ENCODE measurements at regions not wholly inside any gene's neighbourhood (a gene's known extent, or its start where the extent isn't known, plus 50 kb on each side); places are given as distances from the start of the nearest gene placed in this dataset.
"Not testable (repeated sequence)": the region's sequence is repeated elsewhere in the genome, so short reads cannot be mapped to it uniquely, and the experiment has no call there.

DNA sequence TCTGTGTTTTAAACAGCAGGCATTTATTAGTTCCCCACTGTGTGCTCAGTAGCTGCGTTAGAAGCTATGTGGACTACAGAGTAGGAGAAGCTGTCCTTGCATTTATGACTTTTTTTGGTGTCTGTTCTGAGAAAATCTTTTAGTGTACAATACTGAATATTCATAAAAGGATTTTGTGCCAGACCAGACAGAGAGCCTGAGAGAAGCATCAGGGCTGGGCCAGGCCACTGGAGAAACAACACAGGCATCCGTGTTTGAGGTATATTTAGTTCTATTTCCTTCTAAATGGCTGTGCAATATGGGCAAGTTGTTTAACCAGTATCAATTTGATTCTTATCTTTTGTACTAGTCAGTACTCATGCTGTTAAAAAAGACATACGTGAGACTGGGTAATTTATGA is 182.8 kb downstream of the SH2D4B start:
- no peak overlapping the region for H3K27ac ChIP-seq (ENCODE audit: low read depth, low read length)
- no peak overlapping the region for H3K4me3 ChIP-seq (ENCODE audit: insufficient read depth, low read depth, low read length)
- Mint-ChIP-seq H3K4me1 (ENCODE audit: low read depth, unreplicated experiment) (no peaks in the 10 kb centered on the region), H3K36me3 (ENCODE audit: low read depth, unreplicated experiment) (no peaks in the 10 kb centered on the region), H3K27ac (ENCODE audit: unreplicated experiment) (no peak overlapping the region), H3K4me3 (ENCODE audit: unreplicated experiment) (no peak overlapping the region), H3K9me3 (ENCODE audit: unreplicated experiment) (peaks cover 3% of the 10 kb centered on the region), H3K27me3 (ENCODE audit: low read depth, unreplicated experiment) (peaks cover 4% of the 10 kb centered on the region)
- H2AFZ ChIP-seq (ENCODE audit: low read depth, low read length): no peak overlapping the region
- TF ChIP-seq EZH2 (IDR thresholded peaks at IDR 0.05; ENCODE audit: insufficient read depth, low read length): no peak
- TF ChIP-seq, protein P1, sequence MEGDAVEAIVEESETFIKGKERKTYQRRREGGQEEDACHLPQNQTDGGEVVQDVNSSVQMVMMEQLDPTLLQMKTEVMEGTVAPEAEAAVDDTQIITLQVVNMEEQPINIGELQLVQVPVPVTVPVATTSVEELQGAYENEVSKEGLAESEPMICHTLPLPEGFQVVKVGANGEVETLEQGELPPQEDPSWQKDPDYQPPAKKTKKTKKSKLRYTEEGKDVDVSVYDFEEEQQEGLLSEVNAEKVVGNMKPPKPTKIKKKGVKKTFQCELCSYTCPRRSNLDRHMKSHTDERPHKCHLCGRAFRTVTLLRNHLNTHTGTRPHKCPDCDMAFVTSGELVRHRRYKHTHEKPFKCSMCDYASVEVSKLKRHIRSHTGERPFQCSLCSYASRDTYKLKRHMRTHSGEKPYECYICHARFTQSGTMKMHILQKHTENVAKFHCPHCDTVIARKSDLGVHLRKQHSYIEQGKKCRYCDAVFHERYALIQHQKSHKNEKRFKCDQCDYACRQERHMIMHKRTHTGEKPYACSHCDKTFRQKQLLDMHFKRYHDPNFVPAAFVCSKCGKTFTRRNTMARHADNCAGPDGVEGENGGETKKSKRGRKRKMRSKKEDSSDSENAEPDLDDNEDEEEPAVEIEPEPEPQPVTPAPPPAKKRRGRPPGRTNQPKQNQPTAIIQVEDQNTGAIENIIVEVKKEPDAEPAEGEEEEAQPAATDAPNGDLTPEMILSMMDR (IDR thresholded peaks at IDR 0.05; ENCODE audit: insufficient read depth, low read depth, low read length): no peak
- H3K9me3 ChIP-seq (ENCODE audit: insufficient read depth, low read depth, low read length): no peaks in the 10 kb centered on the region
- H3K9ac ChIP-seq (ENCODE audit: low read length): no peak overlapping the region
- H3K27me3 ChIP-seq (ENCODE audit: insufficient read depth, low read length): no peaks in the 10 kb centered on the region
- H3K79me2 ChIP-seq (ENCODE audit: insufficient read depth, low read length): no peaks in the 10 kb centered on the region
- H3K4me2 ChIP-seq (ENCODE audit: low read length): no peak overlapping the region
- FAIRE-seq (no peak), DNase-seq (ENCODE audit: low read depth) (no peak)
- H3K4me1 ChIP-seq (ENCODE audit: insufficient read depth, low read length): no peaks in the 10 kb centered on the region
- no peaks in the 10 kb centered on the region for H4K20me1 ChIP-seq (ENCODE audit: insufficient read depth, low read length)
- H3K36me3 ChIP-seq (ENCODE audit: insufficient read depth, low read length): no peaks in the 10 kb centered on the region

DNA sequence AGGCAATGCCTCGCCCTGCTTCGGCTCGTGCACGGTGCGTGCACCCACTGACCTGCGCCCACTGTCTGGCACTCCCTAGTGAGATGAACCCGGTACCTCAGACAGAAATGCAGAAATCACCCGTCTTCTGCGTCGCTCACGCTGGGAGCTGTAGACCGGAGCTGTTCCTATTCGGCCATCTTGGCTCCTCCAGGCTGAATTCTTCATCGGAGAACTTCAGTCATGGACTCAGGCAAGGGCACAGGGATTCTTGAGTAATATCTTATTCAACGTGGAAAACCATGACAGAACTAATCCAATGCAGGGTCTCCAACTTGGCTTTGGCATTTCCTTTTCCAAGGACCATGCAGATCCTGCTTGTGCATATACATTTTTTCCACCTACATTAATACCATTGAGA is 190.7 kb downstream of the SH2D4B start:
- not testable (repeated sequence) for H3K79me2 ChIP-seq (ENCODE audit: insufficient read depth, low read length); H3K4me1 ChIP-seq (ENCODE audit: insufficient read depth, low read length); H4K20me1 ChIP-seq (ENCODE audit: insufficient read depth, low read length); H3K9me3 ChIP-seq (ENCODE audit: insufficient read depth, low read depth, low read length); H3K27me3 ChIP-seq (ENCODE audit: insufficient read depth, low read length); H3K36me3 ChIP-seq (ENCODE audit: insufficient read depth, low read length); H2AFZ ChIP-seq (ENCODE audit: low read depth, low read length); H3K4me3 ChIP-seq (ENCODE audit: insufficient read depth, low read depth, low read length); H3K4me2 ChIP-seq (ENCODE audit: low read length); H3K4me3 Mint-ChIP-seq (ENCODE audit: unreplicated experiment); FAIRE-seq; H3K27ac ChIP-seq (ENCODE audit: low read depth, low read length); H3K27ac Mint-ChIP-seq (ENCODE audit: unreplicated experiment); DNase-seq (ENCODE audit: low read depth); H3K27me3 Mint-ChIP-seq (ENCODE audit: low read depth, unreplicated experiment); H3K9ac ChIP-seq (ENCODE audit: low read length); H3K9me3 Mint-ChIP-seq (ENCODE audit: unreplicated experiment); H3K36me3 Mint-ChIP-seq (ENCODE audit: low read depth, unreplicated experiment); H3K4me1 Mint-ChIP-seq (ENCODE audit: low read depth, unreplicated experiment)

DNA sequence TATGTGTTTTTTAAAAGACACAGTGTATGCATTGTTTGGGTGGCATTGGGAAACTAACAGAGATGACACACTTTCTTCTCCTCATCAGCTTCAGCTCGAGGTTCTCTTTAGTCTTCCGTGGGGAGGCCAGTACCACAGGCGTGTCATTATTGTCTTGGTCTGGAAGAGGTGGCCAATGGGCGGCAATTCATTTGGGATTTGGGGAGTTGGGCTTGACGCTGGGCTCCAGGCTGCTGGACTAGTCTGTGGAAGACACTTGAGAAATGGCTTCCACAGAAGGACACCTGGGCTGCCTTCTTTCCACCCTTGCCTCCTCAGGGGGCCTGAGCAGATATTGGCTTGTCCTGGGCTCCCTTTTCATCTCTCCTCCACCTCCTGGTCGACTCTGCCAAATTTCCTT is 192.2 kb downstream of the SH2D4B start:
- Mint-ChIP-seq H3K36me3 (ENCODE audit: low read depth, unreplicated experiment) (no peaks in the 10 kb centered on the region), H3K9me3 (ENCODE audit: unreplicated experiment) (no peaks in the 10 kb centered on the region), H3K27ac (ENCODE audit: unreplicated experiment) (no peak overlapping the region), H3K27me3 (ENCODE audit: low read depth, unreplicated experiment) (no peaks in the 10 kb centered on the region), H3K4me1 (ENCODE audit: low read depth, unreplicated experiment) (no peaks in the 10 kb centered on the region), H3K4me3 (ENCODE audit: unreplicated experiment) (no peak overlapping the region)
- DNase-seq (ENCODE audit: low read depth) (no peak), FAIRE-seq (no peak)
- Histone ChIP-seq H3K27ac (ENCODE audit: low read depth, low read length) (no peak overlapping the region), H3K9me3 (ENCODE audit: insufficient read depth, low read depth, low read length) (peaks cover 2% of the 10 kb centered on the region), H3K4me1 (ENCODE audit: insufficient read depth, low read length) (no peaks in the 10 kb centered on the region), H3K9ac (ENCODE audit: low read length) (no peak overlapping the region), H3K36me3 (ENCODE audit: insufficient read depth, low read length) (no peaks in the 10 kb centered on the region), H3K4me3 (ENCODE audit: insufficient read depth, low read depth, low read length) (no peak overlapping the region), H3K4me2 (ENCODE audit: low read length) (no peak overlapping the region), H3K79me2 (ENCODE audit: insufficient read depth, low read length) (no peaks in the 10 kb centered on the region), H2AFZ (ENCODE audit: low read depth, low read length) (no peak overlapping the region), H3K27me3 (ENCODE audit: insufficient read depth, low read length) (no peaks in the 10 kb centered on the region), H4K20me1 (ENCODE audit: insufficient read depth, low read length) (no peaks in the 10 kb centered on the region)
- TF ChIP-seq, protein P1 (IDR thresholded peaks at IDR 0.05; ENCODE audit: insufficient read depth, low read depth, low read length): no peak
- TF ChIP-seq EZH2 (IDR thresholded peaks at IDR 0.05; ENCODE audit: insufficient read depth, low read length): no peak

Measured in astrocyte (in vitro differentiated cells and primary cell).